ACHN (cell line): ENCODE measurements at regions not wholly inside any gene's neighbourhood (a gene's known extent, or its start where the extent isn't known, plus 50 kb on each side); places are given as distances from the start of the nearest gene placed in this dataset.

Experiments used
- DNase-seq: peaks from one replicate; pipeline ENCODE4 v3.0.0-alpha.2; 2015
- in situ Hi-C: cut with HindIII; loops from 2 replicates; pipeline ENCODE4 v1.10.0; 2017; ENCODE audit warnings: low sequenced_read_pairs, low pct_ligation_motif_present, low pct_unique_long_range_greater_than_20kb

- no peak for DNase-seq
- in situ Hi-C loops, result no loop called here
Measured at GRCh38 chr18:45282101-45282812, 333.0 kb upstream of the SLC14A2 start.

DNA sequence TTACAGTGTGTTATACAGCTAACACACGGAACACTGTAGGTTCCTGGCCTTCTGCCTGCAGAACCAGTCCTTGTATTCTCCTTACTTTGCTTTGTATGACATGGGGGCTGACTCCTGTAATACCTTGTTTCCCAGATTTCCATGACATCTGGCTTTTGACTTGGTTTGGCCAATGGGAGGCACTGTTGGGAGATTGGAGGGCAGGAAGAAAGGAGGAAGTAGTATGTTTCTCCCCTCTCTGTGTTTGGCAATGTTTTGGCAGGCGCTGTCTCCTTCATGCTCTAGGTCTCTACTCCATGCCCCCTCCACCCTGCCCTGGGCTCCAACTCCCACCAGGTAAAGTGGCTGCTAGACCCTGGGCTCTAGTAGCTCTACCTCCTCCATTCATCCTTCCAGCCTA, 331.1 kb upstream of the SLC14A2 start:
- no peak for DNase-seq

DNA sequence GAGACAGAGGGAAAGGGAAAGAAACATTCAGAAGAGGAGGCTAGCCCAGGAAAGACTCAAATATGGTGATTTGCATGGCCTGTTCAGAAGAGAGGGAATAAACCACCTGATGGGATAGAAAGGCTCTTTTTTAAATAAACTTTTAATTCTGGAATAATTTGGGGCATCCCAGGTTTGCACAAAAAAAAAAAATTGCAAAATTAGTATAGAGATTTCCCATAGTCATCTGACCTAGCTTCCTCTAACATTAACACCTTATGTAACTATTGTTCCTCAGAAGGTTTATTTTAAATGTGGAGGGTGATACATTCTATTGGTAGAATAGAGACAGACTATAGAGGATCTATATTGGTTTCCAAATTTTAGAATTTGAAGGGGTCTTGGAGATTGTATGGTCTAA, 330.4 kb upstream of the SLC14A2 start:
- in situ Hi-C loops, result no loop called here
- no peak for DNase-seq

More for the DNA sequence above, 331.1 kb upstream of the SLC14A2 start:
- in situ Hi-C loops, result no loop called here

- no peak for DNase-seq
- in situ Hi-C loops, result no loop called here
Measured at GRCh38 chr18:45285251-45285650, 330.0 kb upstream of the SLC14A2 start.

GRCh38 chr18:45286431-45286830, 328.8 kb upstream of the SLC14A2 start:
- no peak for DNase-seq
- in situ Hi-C loops, result no loop called here

- DNase-seq, result no peak
- in situ Hi-C loops, result no loop called here
Measured at GRCh38 chr18:45287531-45287930, 327.7 kb upstream of the SLC14A2 start.

GRCh38 chr18:45290364-45290763, 324.9 kb upstream of the SLC14A2 start:
- in situ Hi-C loops, result no loop called here
- no peak for DNase-seq

GRCh38 chr18:45291621-45292615, 323.4 kb upstream of the SLC14A2 start:
- in situ Hi-C loops, result no loop called here
- no peak for DNase-seq

DNA sequence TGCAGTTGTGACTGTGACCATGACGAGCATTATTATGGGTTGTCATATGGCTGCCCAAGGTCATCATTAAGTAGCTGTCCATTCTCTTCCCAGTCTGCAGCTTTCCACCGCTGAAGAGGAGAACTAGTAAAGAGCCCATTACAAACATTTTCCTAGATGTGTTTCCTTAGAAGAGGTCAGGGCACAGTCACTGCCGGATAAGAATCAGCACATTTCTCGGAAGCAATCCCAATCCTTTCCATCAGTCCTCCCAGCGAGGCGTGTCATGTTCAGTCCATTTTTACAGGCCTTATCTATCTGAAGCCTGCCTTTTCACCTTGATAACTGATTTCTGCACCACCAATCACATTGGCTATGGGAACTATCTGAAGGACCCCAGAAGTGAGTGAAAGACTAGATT, 319.9 kb upstream of the SLC14A2 start:
- no peak for DNase-seq
- in situ Hi-C loops, result no loop called here

GRCh38 chr18:45298986-45299385, 316.3 kb upstream of the SLC14A2 start:
- no peak for DNase-seq
- in situ Hi-C loops, result no loop called here

GRCh38 chr18:45303026-45303425, 312.2 kb upstream of the SLC14A2 start:
- in situ Hi-C loops, result no loop called here
- no peak for DNase-seq

DNA sequence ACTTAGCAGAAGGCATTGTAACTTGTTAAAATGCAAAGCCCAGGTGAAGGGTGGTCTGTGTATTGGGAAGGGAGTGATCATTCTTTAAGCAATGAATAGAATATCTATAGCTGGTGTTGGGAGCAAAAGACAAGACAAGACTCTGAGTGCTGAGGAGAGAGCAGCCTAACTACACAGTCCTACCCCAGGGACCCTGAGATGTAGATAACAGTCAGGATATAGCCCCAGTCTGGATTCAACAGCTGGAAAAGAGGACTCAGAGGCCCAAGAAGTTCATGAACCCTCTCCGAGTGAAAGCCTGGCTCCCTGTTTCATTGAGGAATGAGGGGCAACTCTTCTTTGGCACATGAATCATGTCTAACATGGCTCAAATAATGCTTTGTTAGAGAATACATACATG, 310.7 kb upstream of the SLC14A2 start:
- DNase-seq, result no peak

GRCh38 chr18:45312555-45313126, 302.6 kb upstream of the SLC14A2 start:
- in situ Hi-C loops, result no loop called here
- DNase-seq, result no peak

More for the DNA sequence above, 310.7 kb upstream of the SLC14A2 start:
- in situ Hi-C loops, result no loop called here

DNA sequence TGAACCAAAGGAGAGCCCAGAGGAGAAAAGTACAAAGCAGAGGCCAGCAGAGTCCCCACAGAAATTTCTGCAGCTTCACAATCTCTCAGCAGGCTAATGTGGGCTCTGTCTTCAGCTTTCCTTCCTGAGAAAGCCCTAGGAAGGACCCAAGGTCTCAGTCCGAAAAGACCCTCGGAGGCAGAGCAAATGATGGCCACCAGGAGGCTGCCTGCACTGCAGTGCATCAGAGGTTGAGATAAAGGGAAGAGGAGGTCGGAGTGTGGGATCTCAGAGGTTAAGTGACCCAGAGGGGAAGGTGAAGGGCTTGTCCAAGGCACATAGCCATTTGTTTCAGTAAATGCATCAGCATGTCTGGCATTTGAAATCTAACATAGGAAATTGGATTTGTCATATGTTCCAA, 299.1 kb upstream of the SLC14A2 start:
- in situ Hi-C loops, result no loop called here

GRCh38 chr18:45317948-45318640, 297.2 kb upstream of the SLC14A2 start:
- DNase-seq, result no peak
- in situ Hi-C loops, result no loop called here

More for the DNA sequence above, 299.1 kb upstream of the SLC14A2 start:
- DNase-seq, result no peak

GRCh38 chr18:45320724-45321123, 294.6 kb upstream of the SLC14A2 start:
- no peak for DNase-seq
- in situ Hi-C loops, result no loop called here

GRCh38 chr18:45321520-45321919, 293.8 kb upstream of the SLC14A2 start:
- no peak for DNase-seq
- in situ Hi-C loops, result no loop called here

GRCh38 chr18:45322343-45322742, 292.9 kb upstream of the SLC14A2 start:
- in situ Hi-C loops, result no loop called here
- no peak for DNase-seq

GRCh38 chr18:45324101-45324494, 291.2 kb upstream of the SLC14A2 start:
- in situ Hi-C loops, result no loop called here

More at GRCh38 chr18:45324101-45324494, 291.2 kb upstream of the SLC14A2 start:
- no peak for DNase-seq
